OCI-LY3 (cell line): ENCODE measurements at regions not wholly inside any gene's neighbourhood (a gene's known extent, or its start where the extent isn't known, plus 50 kb on each side); places are given as distances from the start of the nearest gene placed in this dataset.

Experiments used
- H2AFZ ChIP-seq: fragments of 200-600, 300-600 bp; shearing (Covaris generic); 2 replicates; pipeline ENCODE4 v1.6.0; 2014; ENCODE audit warnings: antibody characterized with exemption, low read depth, low read length
- H3K27ac ChIP-seq: fragments of 200-600, 300-600 bp; sonication (generic); 2 replicates; pipeline ENCODE4 v1.5.1; 2014; ENCODE audit warnings: mild to moderate bottlenecking, low read length, moderate library complexity, mixed read lengths
- H3K27me3 ChIP-seq: fragments of 200-600, 300-600 bp; sonication (generic); 2 replicates; pipeline ENCODE4 v1.6.1; 2014; ENCODE audit warnings: low read depth, low read length, mixed read lengths
- H3K36me3 ChIP-seq: fragments of 200-600, 300-600 bp; sonication (generic); replicated peaks from 2 replicates; pipeline ENCODE3; 2014; ENCODE audit warnings: low read depth, low read length, mixed read lengths
- H3K4me1 ChIP-seq: fragments of 300-600, 200-600 bp; sonication (generic); 2 replicates; pipeline ENCODE4 v1.6.1; 2014; ENCODE audit warnings: low read length, mixed read lengths
- H3K4me2 ChIP-seq: fragments of 200-600, 300-600 bp; sonication (generic); 2 replicates; pipeline ENCODE4 v1.6.1; 2014; ENCODE audit warnings: low read length, mixed read lengths
- H3K4me3 ChIP-seq: fragments of 300-600, 200-600 bp; sonication (generic); 2 replicates; pipeline ENCODE4 v1.5.1; 2014; ENCODE audit warnings: antibody characterized with exemption, mild to moderate bottlenecking, low read length, moderate library complexity
- H3K79me2 ChIP-seq: fragments of 300-600, 200-600 bp; shearing (Covaris generic); 2 replicates; pipeline ENCODE4 v1.6.1; 2014; ENCODE audit warnings: mild to moderate bottlenecking, low read length, mixed read lengths
- H3K9ac ChIP-seq: fragments of 300-600, 200-600 bp; shearing (Covaris generic); 2 replicates; pipeline ENCODE4 v1.6.0; 2014; ENCODE audit warnings: mild to moderate bottlenecking, low read length, moderate library complexity
- H3K9me3 ChIP-seq: fragments of 200-600, 300-600 bp; shearing (Covaris generic); 2 replicates; pipeline ENCODE4 v1.6.1; 2014; ENCODE audit warnings: low read length, mixed read lengths; ENCODE audit not compliant: insufficient read depth
- H4K20me1 ChIP-seq: fragments of 200-600, 300-600 bp; sonication (generic); 2 replicates; pipeline ENCODE4 v1.6.1; 2016; ENCODE audit warnings: low read length, mixed read lengths; ENCODE audit not compliant: insufficient read depth
- CTCF ChIP-seq: fragments of 200-600, 300-600 bp; sonication (generic); IDR thresholded peaks from 2 replicates; pipeline ENCODE4 v1.5.1; 2014; ENCODE audit warnings: antibody characterized with exemption, low read length, low read depth
- EZH2phosphoT487 ChIP-seq: fragments of 200-600 bp; shearing (Covaris generic); IDR thresholded peaks from 2 replicates; pipeline ENCODE4 v1.6.1; 2018; ENCODE audit warnings: antibody characterized with exemption, mixed run types, low read depth

DNA sequence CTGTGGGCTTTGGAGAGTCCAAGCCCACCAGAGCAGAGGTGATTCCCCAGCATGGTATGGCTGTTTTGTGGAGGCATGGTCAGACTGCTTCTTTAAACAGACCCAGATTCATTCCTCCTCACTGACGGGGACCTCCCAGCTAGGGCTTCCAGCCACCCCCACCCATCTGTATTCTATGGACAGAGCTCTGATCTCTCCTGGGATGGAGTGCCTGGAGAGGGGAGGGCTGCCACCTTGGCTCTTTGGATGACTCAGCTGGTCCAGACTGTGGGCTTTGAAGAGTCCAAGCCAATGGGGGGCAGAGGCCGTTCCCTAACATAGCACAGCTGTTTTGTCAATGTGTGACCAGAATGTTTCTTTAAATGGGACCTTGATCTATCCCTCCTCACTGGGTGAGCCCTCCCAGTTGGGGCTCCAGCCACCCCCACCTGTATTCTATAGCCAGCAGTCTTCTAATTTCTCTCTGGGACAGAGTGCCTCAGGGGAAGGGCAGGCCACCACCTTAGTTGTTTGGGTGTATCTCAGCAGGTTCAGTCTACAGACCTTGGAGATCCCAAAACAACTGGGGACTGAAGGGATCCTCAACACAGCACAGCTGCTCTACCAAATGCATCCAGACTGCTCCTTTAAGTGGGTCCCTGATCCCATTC, 122.0 kb upstream of the OSTN start:
- H3K27ac ChIP-seq, result no peak overlapping the region
- H3K36me3 ChIP-seq, result no peaks in the 10 kb centered on the region

DNA sequence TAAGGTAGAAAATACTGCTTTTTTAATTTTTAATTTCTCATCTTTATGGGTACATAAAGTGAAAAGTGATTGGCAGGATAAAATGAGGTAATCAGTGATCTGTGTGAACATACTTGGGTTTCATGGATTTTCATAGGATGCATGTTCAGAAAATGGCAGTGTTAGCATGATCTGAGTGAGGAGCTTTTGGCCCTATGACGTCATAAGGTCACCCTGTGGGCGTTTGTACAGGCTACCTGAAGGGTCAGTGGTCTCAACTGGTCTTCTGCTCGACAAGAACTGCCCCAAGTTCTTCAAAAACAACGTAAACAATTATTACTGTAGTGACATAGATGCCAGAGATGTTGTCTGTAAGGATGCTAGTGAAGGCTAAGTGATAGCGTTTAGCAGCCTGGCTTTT, 124.5 kb upstream of the OSTN start:
- no peaks in the 10 kb centered on the region for H3K4me1 ChIP-seq
- H3K79me2 ChIP-seq, result no peaks in the 10 kb centered on the region
- no peak overlapping the region for H3K27ac ChIP-seq
- H3K36me3 ChIP-seq, result no peaks in the 10 kb centered on the region
- H4K20me1 ChIP-seq, result no peaks in the 10 kb centered on the region
- H3K9me3 ChIP-seq, result no peaks in the 10 kb centered on the region
- H3K9ac ChIP-seq, result no peak overlapping the region
- H2AFZ ChIP-seq, result no peak overlapping the region
- H3K4me3 ChIP-seq, result no peak overlapping the region
- H3K27me3 ChIP-seq, result no peaks in the 10 kb centered on the region
- no peak overlapping the region for H3K4me2 ChIP-seq
- no peak for TF ChIP-seq CTCF
- no peak for TF ChIP-seq EZH2phosphoT487

More for the DNA sequence above, 122.0 kb upstream of the OSTN start:
- H3K27me3 ChIP-seq, result no peaks in the 10 kb centered on the region
- TF ChIP-seq EZH2phosphoT487, result no peak
- TF ChIP-seq CTCF, result no peak
- H3K9ac ChIP-seq, result no peak overlapping the region
- no peak overlapping the region for H2AFZ ChIP-seq
- no peak overlapping the region for H3K4me3 ChIP-seq
- H3K4me2 ChIP-seq, result no peak overlapping the region
- H3K4me1 ChIP-seq, result no peaks in the 10 kb centered on the region
- H3K79me2 ChIP-seq, result no peaks in the 10 kb centered on the region
- no peaks in the 10 kb centered on the region for H4K20me1 ChIP-seq
- H3K9me3 ChIP-seq, result no peaks in the 10 kb centered on the region

DNA sequence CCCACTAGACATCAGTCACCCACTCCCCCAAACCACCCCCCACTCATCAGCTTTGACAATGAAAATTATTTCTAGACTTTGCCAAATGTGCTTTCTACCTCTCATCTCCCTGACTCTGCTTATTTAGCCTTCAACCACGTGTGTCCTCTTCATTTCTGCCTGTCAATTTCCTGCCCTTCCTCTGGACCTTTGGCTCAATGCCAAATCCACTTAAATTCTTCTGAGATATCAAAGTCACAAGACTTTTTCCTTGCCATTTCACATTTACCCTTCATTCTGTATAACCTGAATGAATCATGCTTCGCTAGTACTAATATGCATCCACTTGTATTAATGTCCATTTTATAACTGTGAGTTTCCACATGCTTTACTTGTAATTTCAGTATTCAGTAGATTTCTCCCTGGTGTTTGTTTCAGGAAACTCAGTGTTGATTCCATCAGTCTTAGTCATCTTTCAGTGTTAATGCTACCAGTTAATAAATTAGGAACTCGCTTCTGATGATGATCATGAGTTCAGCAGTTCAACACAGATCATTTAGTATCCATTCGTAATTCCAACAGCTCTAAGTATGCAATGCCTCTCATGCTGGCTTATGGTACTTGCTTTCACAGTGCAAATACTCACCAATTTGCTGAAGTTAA, 128.2 kb upstream of the OSTN start:
- TF ChIP-seq EZH2phosphoT487 (no peak), CTCF (no peak)
- no peaks in the 10 kb centered on the region for H4K20me1 ChIP-seq
- H3K9me3 ChIP-seq, result no peaks in the 10 kb centered on the region
- H3K27me3 ChIP-seq, result no peaks in the 10 kb centered on the region
- no peaks in the 10 kb centered on the region for H3K4me1 ChIP-seq
- H3K36me3 ChIP-seq, result no peaks in the 10 kb centered on the region
- H3K4me3 ChIP-seq, result no peak overlapping the region
- H2AFZ ChIP-seq, result no peak overlapping the region
- no peak overlapping the region for H3K27ac ChIP-seq
- H3K79me2 ChIP-seq, result no peaks in the 10 kb centered on the region
- H3K4me2 ChIP-seq, result no peak overlapping the region
- H3K9ac ChIP-seq, result no peak overlapping the region

DNA sequence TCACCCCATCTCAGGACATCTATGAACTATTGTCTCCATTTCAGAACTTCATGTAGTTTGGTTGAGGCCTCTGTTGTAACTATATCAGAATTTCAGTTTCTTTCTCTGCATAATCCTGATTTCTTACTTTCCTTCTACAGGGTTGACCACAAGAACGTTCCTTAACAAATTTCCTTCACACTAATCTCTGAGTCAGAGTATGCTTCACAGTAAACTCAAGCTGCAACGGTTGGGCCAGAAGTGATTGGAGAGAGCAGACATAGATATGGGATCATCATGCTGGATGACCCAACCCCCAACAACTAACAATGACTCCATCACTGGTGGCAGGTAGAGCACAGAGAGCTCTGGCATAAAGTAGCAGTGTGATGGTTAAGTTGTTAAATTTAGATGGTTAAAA, 128.8 kb upstream of the OSTN start:
- Histone ChIP-seq H3K9me3 (no peaks in the 10 kb centered on the region), H4K20me1 (no peaks in the 10 kb centered on the region), H3K27ac (no peak overlapping the region), H3K27me3 (no peaks in the 10 kb centered on the region), H3K79me2 (no peaks in the 10 kb centered on the region), H3K36me3 (no peaks in the 10 kb centered on the region), H3K9ac (no peak overlapping the region), H3K4me2 (no peak overlapping the region), H3K4me1 (no peaks in the 10 kb centered on the region), H2AFZ (no peak overlapping the region), H3K4me3 (no peak overlapping the region)
- TF ChIP-seq CTCF (no peak), EZH2phosphoT487 (no peak)
